Neural cell (in vitro differentiated cells): ENCODE measurements at regions not wholly inside any gene's neighbourhood (a gene's known extent, or its start where the extent isn't known, plus 50 kb on each side); places are given as distances from the start of the nearest gene placed in this dataset.

ENCODE experiments used
- EP300 ChIP-seq: fragments of 450-650 bp; conservative IDR thresholded peaks from 2 replicates; pipeline ENCODE4 v1.6.1; 2014; ENCODE audit warnings: antibody characterized with exemption, mild to moderate bottlenecking, moderate library complexity; ENCODE audit not compliant: poor library complexity, severe bottlenecking
- POLR2AphosphoS5 ChIP-seq: IDR thresholded peaks from 2 replicates; pipeline ENCODE4 v1.6.1; 2012
- RAD21 ChIP-seq: fragments of 450-650 bp; conservative IDR thresholded peaks from 2 replicates; pipeline ENCODE4 v1.6.1; 2014; ENCODE audit warnings: antibody characterized with exemption, mild to moderate bottlenecking, moderate library complexity
- TF ChIP-seq, protein P1 (sequence below): fragments of 450-650 bp; IDR thresholded peaks from 2 replicates; pipeline ENCODE4 v1.5.1; 2014; ENCODE audit warnings: antibody characterized with exemption, mild to moderate bottlenecking, moderate library complexity; ENCODE audit not compliant: poor library complexity, severe bottlenecking

DNA sequence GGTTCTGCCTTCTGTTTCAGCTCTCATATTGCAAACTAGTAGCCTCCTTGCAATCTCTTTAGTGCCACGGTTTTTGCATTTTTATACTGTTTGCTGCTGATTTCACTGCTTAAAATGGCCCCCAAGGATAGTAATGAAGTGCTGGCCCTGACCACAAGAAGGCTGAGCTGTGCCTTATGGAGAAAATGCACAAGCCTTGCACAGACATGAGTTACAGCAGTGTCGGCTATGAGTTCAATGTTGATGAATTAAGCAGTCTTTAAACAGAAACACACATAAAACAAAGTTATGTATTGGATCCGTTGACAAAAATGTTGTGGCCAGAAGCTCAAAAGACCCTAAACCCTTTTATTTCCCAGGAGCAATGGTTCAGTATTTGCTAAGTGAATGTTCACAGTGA, 210.6 kb upstream of the DYNLRB2 start:
- TF ChIP-seq, protein P1, sequence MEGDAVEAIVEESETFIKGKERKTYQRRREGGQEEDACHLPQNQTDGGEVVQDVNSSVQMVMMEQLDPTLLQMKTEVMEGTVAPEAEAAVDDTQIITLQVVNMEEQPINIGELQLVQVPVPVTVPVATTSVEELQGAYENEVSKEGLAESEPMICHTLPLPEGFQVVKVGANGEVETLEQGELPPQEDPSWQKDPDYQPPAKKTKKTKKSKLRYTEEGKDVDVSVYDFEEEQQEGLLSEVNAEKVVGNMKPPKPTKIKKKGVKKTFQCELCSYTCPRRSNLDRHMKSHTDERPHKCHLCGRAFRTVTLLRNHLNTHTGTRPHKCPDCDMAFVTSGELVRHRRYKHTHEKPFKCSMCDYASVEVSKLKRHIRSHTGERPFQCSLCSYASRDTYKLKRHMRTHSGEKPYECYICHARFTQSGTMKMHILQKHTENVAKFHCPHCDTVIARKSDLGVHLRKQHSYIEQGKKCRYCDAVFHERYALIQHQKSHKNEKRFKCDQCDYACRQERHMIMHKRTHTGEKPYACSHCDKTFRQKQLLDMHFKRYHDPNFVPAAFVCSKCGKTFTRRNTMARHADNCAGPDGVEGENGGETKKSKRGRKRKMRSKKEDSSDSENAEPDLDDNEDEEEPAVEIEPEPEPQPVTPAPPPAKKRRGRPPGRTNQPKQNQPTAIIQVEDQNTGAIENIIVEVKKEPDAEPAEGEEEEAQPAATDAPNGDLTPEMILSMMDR: no peak
- no peak for TF ChIP-seq RAD21
- TF ChIP-seq EP300: no peak
- no peak for TF ChIP-seq POLR2AphosphoS5
